Stimulated activated CD4-positive, alpha-beta T cell treated with anti-CD3 and anti-CD28 coated beads, Interleukin-12 subunit alpha, Interleukin-12 subunit beta, amount 100 ng/mL, for 48 hours (primary cell): ENCODE measurements at regions not wholly inside any gene's neighbourhood (a gene's known extent, or its start where the extent isn't known, plus 50 kb on each side); places are given as distances from the start of the nearest gene placed in this dataset.

Experiments used
- DNase-seq, 3 donors: peaks; one replicate each; pipeline ENCODE4 v3.0.0-alpha.2; 2020; ENCODE audit warnings: low read depth in 2 of 3, low spot score in 1 of 3

- DNase-seq, result no peak
Measured at GRCh38 chr6:167766986-167767714, 59.6 kb upstream of the AFDN start.

DNA sequence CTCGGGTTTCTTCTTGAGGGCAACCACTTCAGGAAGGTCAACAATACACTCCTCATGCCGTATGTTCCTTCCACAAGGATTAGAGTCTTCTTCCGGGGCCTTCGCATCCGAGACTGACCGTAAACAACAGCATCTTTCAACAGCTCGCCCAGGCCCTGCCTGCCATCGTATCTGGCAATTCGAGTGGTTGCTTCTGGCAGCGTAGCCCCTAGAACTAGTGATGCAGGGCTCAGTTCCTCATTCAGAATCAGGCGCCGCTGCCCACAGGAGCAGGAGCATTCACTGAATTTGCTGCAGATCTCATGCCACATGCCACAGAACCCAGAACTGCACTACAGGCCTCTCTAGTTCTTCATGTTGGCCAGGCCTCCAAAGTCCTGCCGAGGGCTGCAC lies 59.0 kb upstream of the AFDN start:
- no peak for DNase-seq

DNA sequence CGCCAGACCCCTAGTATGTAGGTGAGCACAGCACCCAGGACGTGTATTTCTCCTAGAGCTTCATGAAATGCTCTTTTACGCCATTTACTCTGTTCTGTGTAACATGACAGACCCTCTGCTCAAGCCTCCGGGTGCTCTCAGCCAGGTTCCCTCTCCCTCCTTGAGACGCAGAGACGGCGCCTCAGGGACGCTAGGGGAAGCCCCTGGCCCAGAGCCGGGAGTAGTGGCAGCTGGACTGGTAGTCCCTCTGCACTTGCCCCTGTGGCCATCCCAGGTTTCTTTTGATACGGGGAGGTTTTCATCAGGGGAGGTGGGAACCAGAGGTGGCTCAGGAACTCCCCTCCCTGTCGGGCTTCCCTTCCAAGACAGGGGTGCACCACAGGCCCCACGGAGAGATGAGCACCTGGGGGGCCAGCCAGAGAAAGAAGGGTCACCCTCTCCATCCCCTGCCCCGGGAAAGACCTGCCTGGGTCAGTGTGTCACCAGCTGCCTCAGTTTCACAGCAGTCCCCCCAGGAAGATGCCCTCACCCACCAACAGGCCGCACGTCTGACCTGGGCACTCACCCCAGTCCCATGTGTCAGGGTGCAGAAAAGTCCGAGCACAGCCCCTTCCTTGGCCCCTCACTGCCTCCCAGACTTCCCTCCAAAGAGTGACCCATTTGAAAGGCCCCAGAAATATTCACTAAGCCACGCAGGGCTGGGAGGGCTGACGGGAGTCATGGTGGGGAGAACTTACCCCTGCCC lies 58.1 kb upstream of the AFDN start:
- no peak for DNase-seq

- no peak for DNase-seq
Measured at GRCh38 chr6:167769408-167770190, 57.1 kb upstream of the AFDN start.

GRCh38 chr6:167770291-167770955 lies 56.3 kb upstream of the AFDN start:
- DNase-seq, result no peak

- DNase-seq, result no peak
Measured at GRCh38 chr6:167774881-167775280, 51.8 kb upstream of the AFDN start.

- DNase-seq, result no peak
Measured at GRCh38 chr6:167776906-167777627, 49.6 kb upstream of the AFDN start.
